Stomach (tissue), 8 donors: ENCODE measurements at regions not wholly inside any gene's neighbourhood (a gene's known extent, or its start where the extent isn't known, plus 50 kb on each side); places are given as distances from the start of the nearest gene placed in this dataset.

ENCODE experiments used
- DNase-seq, 2 donors: peaks; one replicate each; pipeline versions ENCODE4 v3.0.0 to v3.0.0-alpha.2; 2013 to 2019
- H3K27ac ChIP-seq, 5 donors: fragments of 200-600 bp in 4 of 5; sonication (generic) in 4 of 5; one replicate each; pipeline ENCODE4 v1.5.1; 2013 to 2019; ENCODE audit warnings: mild to moderate bottlenecking in 1 of 5, moderate library complexity in 1 of 5
- H3K27me3 ChIP-seq, 3 donors: fragments of 200-600 bp; sonication (generic); one replicate each; pipeline ENCODE4 v1.5.1; 2017 to 2019; ENCODE audit warnings: mixed run types in 1 of 3
- H3K36me3 ChIP-seq, 4 donors: fragments of 200-600 bp; sonication (generic); 1 replicate in 3 of 4; 2 replicates in 1 of 4; pipeline ENCODE4 v1.5.1; 2016 to 2019
- H3K4me1 ChIP-seq, 4 donors: fragments of 200-600 bp; sonication (generic); one replicate each; pipeline ENCODE4 v1.5.1; 2016 to 2019
- H3K4me3 ChIP-seq, 4 donors: fragments of 200-600 bp; sonication (generic) in 3 of 4; one replicate each; pipeline ENCODE4 v1.5.1; 2016 to 2019; ENCODE audit warnings: mild to moderate bottlenecking in 1 of 4
- H3K9me3 ChIP-seq, 4 donors: fragments of 200-600 bp; sonication (generic); one replicate each; pipeline ENCODE4 v1.5.1; 2016 to 2019
- CTCF ChIP-seq, 7 experiments: fragments of 450-650 bp in 4 of 7; fragments of 200-600 bp in 3 of 7; sonication (generic) in 3 of 7; IDR thresholded peaks; one replicate each; pipeline ENCODE4 v1.5.1; 2016 to 2019; ENCODE audit warnings: antibody characterized with exemption in 7 of 7, control low read depth in 2 of 7, mild to moderate bottlenecking in 1 of 7
- EP300 ChIP-seq: sonication (generic); formaldehyde crosslinking; IDR thresholded peaks from one replicate; pipeline ENCODE4 v1.6.1; 2017; ENCODE audit warnings: antibody characterized with exemption
- POLR2A ChIP-seq, 4 donors: fragments of 450-650 bp; IDR thresholded peaks; one replicate each; pipeline ENCODE4 v1.6.1; 2016; ENCODE audit warnings: antibody characterized with exemption in 4 of 4, control low read depth in 2 of 4, mild to moderate bottlenecking in 1 of 4, moderate library complexity in 1 of 4
- POLR2AphosphoS5 ChIP-seq, 3 donors: sonication (generic); formaldehyde crosslinking; IDR thresholded peaks; one replicate each; pipeline ENCODE4 v1.6.1; 2016; ENCODE audit warnings: antibody characterized with exemption in 3 of 3
- whole genome bisulfite sequencing, 5 donors: extraction: QIAGEN DNeasy Blood & Tissue Kit in 3 of 5; methylation state at CpG; one replicate each; pipeline versions ENCODE4 v1.1.5 to v1.1.7; 2013 to 2018; 5-methylcytosine and 5-hydroxymethylcytosine counted together
- intact Hi-C: fragments of 100-400 bp; cut with DNase I; formaldehyde crosslinking; loops from one replicate; pipeline ENCODE4 v1.15.1; 2023; ENCODE audit warnings: low total_unique reads
- donor health status: healthy with polysubstance abuse.
- donor health status: Bipolar disorder and iron deficiency.
- donor health status: healthy.

GRCh38 chr14:85338895-85339294 is 191.0 kb upstream of the FLRT2 start:
- Histone ChIP-seq H3K4me3 (no peak overlapping the region), H3K27ac (no peak overlapping the region), H3K9me3 (no peaks in the 10 kb centered on the region), H3K27me3 (no peaks in the 10 kb centered on the region), H3K36me3 (no peaks in the 10 kb centered on the region), H3K4me1 (no peaks in the 10 kb centered on the region)
- no peak for TF ChIP-seq CTCF (IDR thresholded peaks at IDR 0.05)
- TF ChIP-seq POLR2AphosphoS5 (IDR thresholded peaks at IDR 0.05) = no peak
- no peak for TF ChIP-seq POLR2A (IDR thresholded peaks at IDR 0.05)
- no peak for TF ChIP-seq EP300
- intact Hi-C loops = no loop called here
- WGBS, 5 donors = 77 to 86% (median 80%) methylated on average over 2 of the region's 2 CpGs
- DNase-seq = no peak

- DNase-seq = peak in 1 of 2 donors; percentile 8
- H3K36me3 ChIP-seq = no peaks in the 10 kb centered on the region
- no peak overlapping the region for H3K4me3 ChIP-seq
- no peaks in the 10 kb centered on the region for H3K27me3 ChIP-seq
- intact Hi-C loops = no loop called here
- H3K9me3 ChIP-seq = no peaks in the 10 kb centered on the region
- no peaks in the 10 kb centered on the region for H3K4me1 ChIP-seq
- TF ChIP-seq POLR2A (IDR thresholded peaks at IDR 0.05) (no peak), EP300 (no peak), CTCF (IDR thresholded peaks at IDR 0.05) (no peak), POLR2AphosphoS5 (IDR thresholded peaks at IDR 0.05) (no peak)
- no peak overlapping the region for H3K27ac ChIP-seq
- WGBS, 5 donors = 53 to 96% (median 86%) methylated on average over 3 of the region's 3 CpGs
Measured at GRCh38 chr14:85342858-85343607, 186.9 kb upstream of the FLRT2 start.

GRCh38 chr14:85344171-85344570 is 185.8 kb upstream of the FLRT2 start:
- Histone ChIP-seq H3K9me3 (no peaks in the 10 kb centered on the region), H3K4me3 (no peak overlapping the region), H3K4me1 (no peaks in the 10 kb centered on the region), H3K27ac (no peak overlapping the region), H3K27me3 (no peaks in the 10 kb centered on the region), H3K36me3 (no peaks in the 10 kb centered on the region)
- TF ChIP-seq EP300 = no peak
- TF ChIP-seq POLR2AphosphoS5 (IDR thresholded peaks at IDR 0.05) = no peak
- TF ChIP-seq CTCF (IDR thresholded peaks at IDR 0.05) = no peak
- TF ChIP-seq POLR2A (IDR thresholded peaks at IDR 0.05) = no peak
- intact Hi-C loops = no loop called here
- WGBS, 5 donors = 74 to 91% (median 89%) methylated on average over 5 of the region's 5 CpGs
- no peak for DNase-seq

GRCh38 chr14:85344847-85345570 is 184.9 kb upstream of the FLRT2 start:
- no peak for DNase-seq
- H3K4me3 ChIP-seq = no peak overlapping the region
- no peaks in the 10 kb centered on the region for H3K36me3 ChIP-seq
- no peaks in the 10 kb centered on the region for H3K27me3 ChIP-seq
- 74 to 83% (median 80%) methylated on average over 6 of the region's 6 CpGs for WGBS, 5 donors
- intact Hi-C loops = no loop called here
- no peak for TF ChIP-seq POLR2AphosphoS5 (IDR thresholded peaks at IDR 0.05)
- TF ChIP-seq POLR2A (IDR thresholded peaks at IDR 0.05) = no peak
- TF ChIP-seq EP300 = no peak
- TF ChIP-seq CTCF (IDR thresholded peaks at IDR 0.05) = no peak
- no peak overlapping the region for H3K27ac ChIP-seq
- H3K9me3 ChIP-seq = no peaks in the 10 kb centered on the region
- H3K4me1 ChIP-seq = no peaks in the 10 kb centered on the region
